HG03159 (cell line): ENCODE measurements at regions not wholly inside any gene's neighbourhood (a gene's known extent, or its start where the extent isn't known, plus 50 kb on each side); places are given as distances from the start of the nearest gene placed in this dataset.
"Not testable (repeated sequence)": the region's sequence is repeated elsewhere in the genome, so short reads cannot be mapped to it uniquely, and the experiment has no call there.

ENCODE experiments used
- ATAC-seq: cut with Tn5 transposase; IDR thresholded peaks from one replicate; pipeline ENCODE4 v1.9.1; 2021; ENCODE audit warnings: mild to moderate bottlenecking, moderate library complexity; ENCODE audit not compliant: unreplicated experiment

- ATAC-seq: not testable (repeated sequence)
Measured at GRCh38 chr17:45554479-45554878, 64.0 kb upstream of the PLEKHM1 start.

- ATAC-seq: not testable (repeated sequence)
Measured at GRCh38 chr17:45558821-45559220, 68.3 kb upstream of the PLEKHM1 start.

- ATAC-seq: not testable (repeated sequence)
Measured at GRCh38 chr17:45562868-45563267, 72.3 kb upstream of the PLEKHM1 start.

DNA sequence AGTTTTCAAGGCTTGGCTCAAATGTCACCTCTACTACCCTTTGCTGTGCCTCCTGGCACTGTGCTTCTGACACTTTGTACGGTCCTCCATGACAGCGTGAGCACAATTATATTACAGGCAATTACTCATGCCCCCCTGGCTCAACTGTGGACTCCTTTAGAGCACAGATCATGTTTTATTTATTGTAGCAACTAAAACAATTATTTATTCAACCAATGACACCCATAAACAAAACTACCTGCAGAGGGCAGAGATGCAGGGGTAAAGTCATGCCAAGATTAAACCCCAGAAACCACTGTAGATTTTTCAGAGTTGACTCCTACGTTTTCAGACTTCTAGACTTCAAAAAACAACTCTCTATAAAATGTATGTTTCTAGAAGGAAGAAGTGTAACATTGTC is 72.8 kb upstream of the PLEKHM1 start:
- not testable (repeated sequence) for ATAC-seq

DNA sequence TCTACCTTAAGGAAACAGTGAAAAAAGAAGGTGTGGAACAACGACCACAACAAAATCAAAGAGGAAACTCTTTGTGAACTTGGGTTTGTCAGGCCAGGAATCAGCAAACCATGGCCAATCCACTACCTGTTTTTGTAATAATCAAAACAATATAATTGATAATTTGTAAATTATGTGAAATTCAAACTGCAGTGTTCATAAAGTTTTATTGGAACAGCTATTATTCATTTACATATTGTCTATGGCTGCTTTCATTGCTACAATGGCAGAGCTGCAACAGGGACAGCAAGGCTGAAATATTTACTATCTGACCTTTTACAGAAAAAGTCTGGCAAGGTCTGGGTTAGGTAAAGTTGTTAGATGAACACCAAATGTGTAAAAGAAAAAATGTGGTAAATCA is 77.8 kb upstream of the PLEKHM1 start:
- ATAC-seq: not testable (repeated sequence)

DNA sequence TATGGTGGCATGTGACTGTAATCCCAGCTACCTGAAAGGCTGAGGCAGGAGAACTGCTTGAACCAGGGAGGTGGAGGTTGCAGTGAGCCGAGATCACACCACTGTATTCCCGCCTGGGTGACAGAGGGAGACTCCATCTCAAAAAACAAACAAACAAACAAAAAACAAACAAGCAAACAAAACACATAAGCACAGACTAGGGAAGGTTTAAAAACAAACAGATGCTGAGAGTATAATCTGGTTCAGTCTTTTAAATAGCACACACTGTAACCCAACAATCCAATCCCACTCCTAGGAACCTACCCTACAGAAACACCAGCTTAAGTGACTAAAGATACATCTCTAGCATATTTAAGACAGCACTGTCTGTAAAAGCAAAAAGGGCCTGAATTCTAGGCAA is 82.8 kb upstream of the PLEKHM1 start:
- ATAC-seq: not testable (repeated sequence)

GRCh38 chr17:45573924-45574770 is 83.6 kb upstream of the PLEKHM1 start:
- no peak for ATAC-seq

- ATAC-seq: no peak
Measured at GRCh38 chr17:45575126-45575885, 84.8 kb upstream of the PLEKHM1 start.

- not testable (repeated sequence) for ATAC-seq
Measured at GRCh38 chr17:45576527-45577307, 86.2 kb upstream of the PLEKHM1 start.

GRCh38 chr17:45577571-45578279 is 87.2 kb upstream of the PLEKHM1 start:
- ATAC-seq: no peak

DNA sequence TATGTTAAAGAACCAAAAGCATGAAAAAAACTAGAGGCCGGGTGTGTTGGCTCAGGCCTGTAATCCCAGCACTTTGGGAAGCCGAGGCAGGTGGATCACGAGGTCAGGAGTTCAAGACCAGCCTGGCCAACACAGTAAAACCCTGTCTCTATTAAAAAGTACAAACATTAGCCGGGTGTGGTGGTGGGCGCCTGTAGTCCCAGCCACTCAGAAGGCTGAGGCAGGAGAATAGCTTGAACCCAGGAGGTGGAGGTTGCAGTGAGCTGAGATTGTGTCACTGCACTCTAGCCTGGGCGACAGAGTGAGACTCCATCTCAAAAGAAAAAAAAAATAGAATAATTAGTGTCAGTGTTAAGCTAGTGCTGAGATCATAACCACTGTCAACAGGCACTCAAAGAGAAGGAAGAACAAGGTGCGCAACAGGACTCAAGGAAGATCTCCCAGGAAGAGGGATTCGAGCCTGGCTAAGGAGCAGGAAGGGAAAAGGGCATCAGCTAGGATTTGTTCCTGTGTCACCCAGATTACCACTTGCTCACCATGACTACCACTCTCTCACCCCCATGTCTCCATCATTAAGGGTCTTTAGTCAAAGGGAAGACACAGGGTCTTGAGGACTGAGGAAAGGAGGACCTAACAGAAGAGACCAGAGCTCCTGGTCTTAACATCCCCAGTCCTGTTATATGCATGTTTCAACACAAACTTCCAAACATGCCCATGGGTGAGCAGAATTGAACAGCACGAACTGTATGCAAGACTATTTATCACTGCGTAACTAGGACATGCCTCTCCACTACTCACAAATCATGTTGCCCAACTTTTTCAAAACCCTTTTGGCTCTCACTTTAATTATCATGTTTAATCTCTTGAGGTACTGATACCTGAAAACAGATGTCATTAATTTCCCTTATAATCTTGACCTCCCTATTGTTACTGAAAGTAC is 88.3 kb upstream of the PLEKHM1 start:
- ATAC-seq: no peak

- no peak for ATAC-seq
Measured at GRCh38 chr17:45579529-45580495, 89.3 kb upstream of the PLEKHM1 start.

GRCh38 chr17:45580924-45581323 is 90.4 kb upstream of the PLEKHM1 start:
- ATAC-seq: no peak

- no peak for ATAC-seq
Measured at GRCh38 chr17:45581860-45582259, 91.3 kb upstream of the PLEKHM1 start.

- ATAC-seq: peak; percentile 53
Measured at GRCh38 chr17:45584092-45585036, 93.8 kb upstream of the PLEKHM1 start.

- ATAC-seq: peak; percentile 65
Measured at GRCh38 chr17:45585037-45585733, 94.7 kb upstream of the PLEKHM1 start.
